Activated CD4-positive, alpha-beta T cell treated with anti-CD3 and anti-CD28 coated beads, Interleukin-2, amount 10 ng/mL, durations not matched to agents 7 days and 5 days (primary cell): ENCODE measurements at regions not wholly inside any gene's neighbourhood (a gene's known extent, or its start where the extent isn't known, plus 50 kb on each side); places are given as distances from the start of the nearest gene placed in this dataset.

Source experiments
- CTCF ChIA-PET: fragments of 350-600 bp; sonication (Branson Sonifier 250); formaldehyde crosslinking; loops from one replicate; lab custom pipeline; 2021; ENCODE audit warnings: antibody characterized with exemption; lab: Charles Lee
- POLR2A ChIA-PET: fragments of 350-600 bp; sonication (Branson Sonifier 250); formaldehyde crosslinking; loops from one replicate; lab custom pipeline; 2021; ENCODE audit warnings: antibody characterized with exemption; lab: Charles Lee
- DNase-seq: peaks from one replicate; pipeline ENCODE4 v3.0.0-alpha.2; 2020
- H3K27ac Mint-ChIP-seq: one replicate; pipeline ENCODE4 v1.8.0; 2021; ENCODE audit warnings: mild to moderate bottlenecking, moderate library complexity, mixed read lengths
- H3K27me3 Mint-ChIP-seq: one replicate; pipeline ENCODE4 v1.8.0; 2021; ENCODE audit warnings: mixed read lengths
- H3K36me3 Mint-ChIP-seq: one replicate; pipeline ENCODE4 v1.8.0; 2021; ENCODE audit warnings: low read depth, mixed read lengths
- H3K4me1 Mint-ChIP-seq: one replicate; pipeline ENCODE4 v1.8.0; 2021; ENCODE audit warnings: mixed read lengths
- H3K4me3 Mint-ChIP-seq: one replicate; pipeline ENCODE4 v1.8.0; 2021; ENCODE audit warnings: mild to moderate bottlenecking, moderate library complexity, mixed read lengths
- H3K9me3 Mint-ChIP-seq: one replicate; pipeline ENCODE4 v1.8.0; 2021; ENCODE audit warnings: mixed read lengths

DNA sequence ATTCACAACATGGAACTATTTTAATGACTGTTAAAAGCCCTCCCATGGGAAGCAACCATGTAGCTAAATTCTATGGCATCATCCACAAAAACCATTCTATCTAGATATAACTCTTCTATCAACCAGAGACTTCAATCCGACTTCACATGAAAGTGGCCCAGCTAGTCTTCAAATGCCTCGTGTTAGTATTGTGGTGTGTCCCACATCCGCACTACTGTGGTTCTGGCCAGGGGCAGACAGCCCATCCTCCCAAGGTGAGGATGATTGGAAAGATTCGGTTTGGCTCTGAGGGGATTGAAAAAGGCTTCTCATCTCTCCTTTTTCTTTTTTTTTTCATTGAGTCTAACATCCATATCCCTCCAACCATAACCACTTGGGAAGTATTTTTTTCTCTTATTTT lies 253.0 kb upstream of the KLF6 start:
- H3K9me3 Mint-ChIP-seq = peaks cover 21% of the 10 kb centered on the region
- H3K4me1 Mint-ChIP-seq = peaks cover 29% of the 10 kb centered on the region
- H3K36me3 Mint-ChIP-seq = peaks cover 18% of the 10 kb centered on the region
- H3K27ac Mint-ChIP-seq = no peak overlapping the region
- DNase-seq = no peak
- no peaks in the 10 kb centered on the region for H3K27me3 Mint-ChIP-seq
- no peak overlapping the region for H3K4me3 Mint-ChIP-seq
- ChIA-PET CTCF (interaction anchor here (0.5 to 1.6 kb wide), 4 partner anchors 37 to 652 kb away, joined by 3 to 4 read pairs (median 3); no protein-coding TSS in a partner anchor), POLR2A (no interaction called here)

DNA sequence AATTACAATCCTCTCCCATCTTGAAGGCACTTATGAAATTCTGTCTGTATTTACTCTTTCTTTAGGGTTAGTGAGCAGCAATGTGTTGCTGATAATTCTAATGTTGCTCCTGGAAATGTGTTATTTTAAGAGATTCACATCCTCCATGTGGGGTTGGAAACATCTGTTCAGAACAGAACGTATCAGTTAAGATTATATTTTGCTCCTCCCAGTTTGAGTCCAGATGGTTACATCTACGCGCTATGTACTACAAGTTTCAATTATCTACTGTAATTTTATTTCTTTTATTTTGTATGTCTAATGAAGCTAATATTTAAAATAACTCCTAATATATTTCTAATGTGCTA lies 250.6 kb upstream of the KLF6 start:
- CTCF ChIA-PET = no interaction called here

DNA sequence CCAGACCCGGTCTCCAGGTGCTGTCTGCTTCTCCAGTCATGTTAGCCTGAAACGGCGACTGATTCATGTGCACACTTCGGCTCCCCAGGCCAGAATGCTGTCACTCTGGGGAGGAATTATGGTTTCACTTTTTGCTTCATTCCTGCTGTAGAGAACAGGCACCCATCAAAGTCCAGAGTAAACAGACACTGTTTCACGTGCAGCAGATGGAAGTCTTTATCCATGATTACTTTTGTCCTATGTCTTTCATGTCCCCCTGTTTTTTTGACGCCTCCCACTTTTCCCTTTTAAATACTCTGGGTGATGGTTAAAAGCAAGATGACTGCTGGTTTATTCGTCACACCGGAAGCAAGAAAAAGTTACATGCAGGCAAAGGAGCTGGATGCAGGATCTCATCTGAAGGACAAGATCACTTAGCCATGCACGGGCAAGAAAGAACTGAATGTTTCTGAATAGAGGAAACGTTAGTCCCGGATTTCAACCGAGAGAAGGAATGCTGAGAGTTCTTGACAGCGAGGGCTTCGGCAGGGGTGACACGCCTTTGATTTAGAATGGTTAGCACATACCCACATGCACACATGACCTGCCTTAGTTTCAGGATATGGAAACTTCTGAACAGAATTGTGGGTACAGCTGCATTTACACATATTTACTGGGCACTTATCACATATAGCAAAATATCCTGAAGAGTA lies 250.0 kb upstream of the KLF6 start:
- Mint-ChIP-seq H3K27ac (peak overlapping the region; percentile 93), H3K27me3 (no peaks in the 10 kb centered on the region), H3K9me3 (no peaks in the 10 kb centered on the region), H3K4me1 (peaks cover 38% of the 10 kb centered on the region), H3K4me3 (peak overlapping the region; percentile 62), H3K36me3 (no peaks in the 10 kb centered on the region)
- peak; percentile 50 for DNase-seq
- CTCF ChIA-PET = no interaction called here
- POLR2A ChIA-PET = interaction anchor here (0.6 to 1.3 kb wide), 2 partner anchors 196 to 251 kb away, joined by 3 to 4 read pairs; no protein-coding TSS in a partner anchor

More for the DNA sequence above, 250.6 kb upstream of the KLF6 start:
- H3K27me3 Mint-ChIP-seq = no peaks in the 10 kb centered on the region
- H3K27ac Mint-ChIP-seq = peak overlapping the region; percentile 93
- POLR2A ChIA-PET = interaction anchor here (0.6 to 1.3 kb wide), 2 partner anchors 196 to 252 kb away, joined by 3 to 4 read pairs; no protein-coding TSS in a partner anchor
- H3K36me3 Mint-ChIP-seq = peaks cover 4% of the 10 kb centered on the region
- peak overlapping the region; percentile 62 for H3K4me3 Mint-ChIP-seq
- H3K4me1 Mint-ChIP-seq = peaks cover 38% of the 10 kb centered on the region
- peaks cover 2% of the 10 kb centered on the region for H3K9me3 Mint-ChIP-seq
- DNase-seq = no peak

DNA sequence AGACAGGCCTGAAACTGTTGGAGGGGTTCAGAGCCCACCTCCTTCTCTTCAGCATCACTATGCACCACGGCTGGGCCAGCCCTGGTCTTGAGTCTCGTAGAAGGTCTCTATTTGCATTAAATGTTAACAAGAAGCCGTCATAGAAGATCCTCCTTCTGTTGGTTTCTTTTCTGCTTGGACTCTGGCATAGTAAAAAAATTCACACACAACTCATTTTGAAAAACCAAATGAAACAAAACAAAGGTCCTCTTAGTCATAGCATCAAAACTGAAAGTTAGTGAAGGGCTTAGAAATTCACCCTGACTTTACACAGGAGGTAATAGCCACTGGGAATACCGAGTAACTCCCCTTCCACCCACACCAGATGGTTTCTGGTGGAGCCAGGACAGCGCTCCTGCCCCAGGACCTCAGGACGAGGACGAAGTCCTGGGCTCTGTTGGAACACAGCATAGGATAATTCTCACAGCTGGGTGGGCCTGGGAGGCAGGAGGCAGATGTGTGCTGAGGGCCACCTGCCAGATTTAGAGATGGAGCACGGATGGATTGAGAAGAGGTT lies 248.4 kb upstream of the KLF6 start:
- CTCF ChIA-PET = no interaction called here
- DNase-seq = peak; percentile 14
- POLR2A ChIA-PET = no interaction called here
- H3K36me3 Mint-ChIP-seq = no peaks in the 10 kb centered on the region
- H3K27me3 Mint-ChIP-seq = no peaks in the 10 kb centered on the region
- H3K4me1 Mint-ChIP-seq = peaks cover 38% of the 10 kb centered on the region
- no peaks in the 10 kb centered on the region for H3K9me3 Mint-ChIP-seq
- peak overlapping the region; percentile 93 for H3K27ac Mint-ChIP-seq
- H3K4me3 Mint-ChIP-seq = peak overlapping the region; percentile 35

DNA sequence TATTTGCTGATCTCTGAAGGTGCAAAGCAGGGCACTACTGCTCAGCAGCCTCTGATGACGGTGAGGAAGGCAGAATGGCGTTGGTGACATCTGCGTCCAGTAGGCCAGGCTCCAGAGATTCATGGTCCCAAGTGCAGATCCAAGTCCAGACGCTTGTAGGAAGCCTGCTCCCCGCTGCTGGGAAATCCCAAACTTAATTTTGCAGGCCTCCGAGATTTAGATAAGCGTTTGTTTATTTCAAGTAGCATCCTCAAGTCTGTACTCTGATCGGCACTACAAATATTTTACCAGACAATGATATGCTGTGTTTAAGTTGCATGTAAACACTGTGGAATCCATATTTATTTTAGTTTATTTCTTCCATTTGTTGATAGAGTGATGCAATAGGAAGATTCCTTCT lies 244.9 kb upstream of the KLF6 start:
- ChIA-PET POLR2A (no interaction called here), CTCF (interaction anchor here (1.9 kb wide), 1 partner anchor 10 kb away, joined by 5 read pairs; no protein-coding TSS in a partner anchor)
- no peaks in the 10 kb centered on the region for H3K36me3 Mint-ChIP-seq
- peaks cover 39% of the 10 kb centered on the region for H3K4me1 Mint-ChIP-seq
- no peaks in the 10 kb centered on the region for H3K9me3 Mint-ChIP-seq
- H3K27ac Mint-ChIP-seq = no peak overlapping the region
- no peak for DNase-seq
- no peaks in the 10 kb centered on the region for H3K27me3 Mint-ChIP-seq
- no peak overlapping the region for H3K4me3 Mint-ChIP-seq

DNA sequence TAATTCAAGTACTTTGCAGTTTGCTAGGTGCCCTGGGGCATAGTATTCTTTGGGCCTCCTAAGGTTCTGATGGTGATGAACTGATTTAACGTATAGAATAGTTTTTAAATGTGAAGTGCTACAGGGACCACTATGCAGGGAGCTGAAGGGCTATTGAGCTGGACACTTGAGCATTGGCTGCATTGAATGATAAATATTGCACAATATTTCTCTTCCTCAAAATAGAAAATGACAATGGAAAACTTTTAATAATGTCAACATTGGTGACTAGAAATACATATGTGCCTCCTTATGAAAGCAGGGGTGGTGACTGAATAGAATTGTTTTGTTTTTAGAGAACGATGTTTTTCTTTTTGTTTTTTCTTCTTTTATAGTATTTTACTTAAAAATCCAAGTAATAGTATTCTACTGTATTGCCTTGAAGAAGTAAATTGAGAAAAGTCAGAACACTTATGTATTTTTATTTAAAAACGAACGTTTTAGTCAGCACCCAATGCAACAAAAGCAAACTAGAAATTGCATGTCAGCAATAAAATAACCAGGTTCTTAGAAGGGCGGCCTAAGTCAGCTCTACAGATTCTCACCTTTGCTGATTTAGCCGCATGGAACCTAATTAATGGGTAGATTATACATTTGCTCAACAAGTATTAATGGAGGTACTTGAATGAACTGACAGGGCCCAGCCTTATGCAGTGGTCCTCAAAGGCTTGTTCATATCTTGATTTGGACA lies 244.0 kb upstream of the KLF6 start:
- Mint-ChIP-seq H3K4me3 (no peak overlapping the region), H3K4me1 (peaks cover 32% of the 10 kb centered on the region), H3K36me3 (no peaks in the 10 kb centered on the region), H3K9me3 (no peaks in the 10 kb centered on the region), H3K27me3 (no peaks in the 10 kb centered on the region), H3K27ac (no peak overlapping the region)
- no peak for DNase-seq
- CTCF ChIA-PET = interaction anchor here (1.9 kb wide), 1 partner anchor 10 kb away, joined by 5 read pairs; no protein-coding TSS in a partner anchor
- POLR2A ChIA-PET = no interaction called here

DNA sequence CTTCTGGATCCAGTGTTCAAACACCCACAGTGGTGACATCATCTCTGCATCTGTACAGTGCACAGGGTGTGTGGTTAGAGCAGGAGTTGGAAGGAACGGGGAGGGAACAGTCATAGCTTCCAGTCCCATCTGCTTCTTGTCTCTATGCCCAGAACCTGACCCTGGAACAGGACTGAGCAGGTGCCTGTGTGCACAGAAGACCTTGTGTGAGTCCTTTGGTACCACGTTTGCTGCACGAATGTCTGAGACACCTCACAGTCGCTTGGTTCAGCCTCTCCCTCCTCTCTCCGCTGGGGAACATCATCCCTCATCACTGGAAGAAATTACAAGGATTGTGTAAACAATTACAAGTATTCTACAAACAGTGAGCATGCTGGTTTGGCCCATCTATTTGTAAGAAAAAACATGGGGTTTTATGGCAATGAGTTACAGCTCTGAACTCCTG lies 243.0 kb upstream of the KLF6 start:
- H3K4me1 Mint-ChIP-seq = peaks cover 23% of the 10 kb centered on the region
- ChIA-PET POLR2A (no interaction called here), CTCF (interaction anchor here (1.0 to 1.9 kb wide), 2 partner anchors 9 to 11 kb away, joined by 3 to 5 read pairs; no protein-coding TSS in a partner anchor)
- no peak overlapping the region for H3K4me3 Mint-ChIP-seq
- no peaks in the 10 kb centered on the region for H3K9me3 Mint-ChIP-seq
- no peak overlapping the region for H3K27ac Mint-ChIP-seq
- no peak for DNase-seq
- peaks cover 3% of the 10 kb centered on the region for H3K27me3 Mint-ChIP-seq
- no peaks in the 10 kb centered on the region for H3K36me3 Mint-ChIP-seq

DNA sequence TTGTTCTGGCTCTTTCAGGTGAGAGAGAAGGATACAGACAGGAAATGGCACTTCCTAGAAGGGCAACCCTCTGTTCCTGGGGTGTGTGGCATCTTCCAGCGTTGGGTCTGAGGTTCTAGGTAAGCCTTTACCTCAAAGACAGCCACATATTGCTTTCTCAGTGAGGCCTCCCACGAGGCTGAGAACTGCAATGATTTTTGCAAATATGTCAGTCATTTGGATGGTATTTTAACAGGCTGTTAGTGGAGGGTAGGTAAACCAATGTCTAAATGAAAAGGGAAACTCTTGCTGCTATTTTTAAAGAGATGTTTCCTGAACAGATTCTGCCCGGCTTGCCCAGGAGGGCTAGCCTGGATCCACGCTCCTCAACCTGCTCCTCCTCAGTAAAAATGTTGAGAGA lies 240.3 kb upstream of the KLF6 start:
- POLR2A ChIA-PET = no interaction called here
- Mint-ChIP-seq H3K9me3 (peaks cover 3% of the 10 kb centered on the region), H3K4me1 (peaks cover 20% of the 10 kb centered on the region), H3K27me3 (peaks cover 3% of the 10 kb centered on the region), H3K27ac (no peak overlapping the region), H3K36me3 (peaks cover 2% of the 10 kb centered on the region), H3K4me3 (no peak overlapping the region)
- CTCF ChIA-PET = no interaction called here
- DNase-seq = no peak

DNA sequence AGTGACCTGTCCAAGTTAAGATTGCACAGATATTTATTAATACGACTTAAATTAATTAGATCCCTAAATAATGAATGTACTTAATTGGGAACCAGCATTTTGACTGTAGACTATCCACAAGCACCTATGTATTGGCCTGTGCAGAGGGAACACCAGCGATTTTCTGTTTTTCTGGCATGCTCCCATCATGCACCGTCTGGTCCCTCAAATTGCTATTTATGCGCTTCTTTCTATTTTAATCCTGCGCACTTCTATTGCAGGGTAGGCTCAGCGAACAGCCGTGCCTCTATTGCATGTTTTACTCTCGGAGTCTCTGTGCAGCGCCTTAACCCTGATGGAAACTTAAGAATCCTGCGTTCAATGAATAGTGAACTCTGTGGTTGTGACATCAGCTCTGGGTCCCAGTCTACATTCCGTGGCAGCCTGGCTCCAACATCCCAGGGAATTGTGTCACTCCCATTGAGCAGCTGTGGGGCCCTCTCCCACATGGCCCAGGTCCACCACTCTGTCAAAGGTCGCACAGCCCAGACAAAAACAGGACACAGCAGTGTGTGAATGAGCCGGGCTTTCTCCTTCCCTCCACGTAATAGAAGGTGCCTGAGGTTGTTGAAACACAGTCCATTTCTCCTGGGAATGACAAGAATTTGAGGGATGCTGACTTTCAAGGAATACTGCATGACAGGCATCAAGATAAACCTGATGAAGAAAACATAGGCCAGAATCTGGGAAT lies 239.7 kb upstream of the KLF6 start:
- Mint-ChIP-seq H3K36me3 (peaks cover 2% of the 10 kb centered on the region), H3K4me3 (no peak overlapping the region), H3K27ac (no peak overlapping the region), H3K4me1 (peaks cover 20% of the 10 kb centered on the region), H3K27me3 (peaks cover 3% of the 10 kb centered on the region), H3K9me3 (peaks cover 3% of the 10 kb centered on the region)
- ChIA-PET POLR2A (no interaction called here), CTCF (no interaction called here)
- no peak for DNase-seq

DNA sequence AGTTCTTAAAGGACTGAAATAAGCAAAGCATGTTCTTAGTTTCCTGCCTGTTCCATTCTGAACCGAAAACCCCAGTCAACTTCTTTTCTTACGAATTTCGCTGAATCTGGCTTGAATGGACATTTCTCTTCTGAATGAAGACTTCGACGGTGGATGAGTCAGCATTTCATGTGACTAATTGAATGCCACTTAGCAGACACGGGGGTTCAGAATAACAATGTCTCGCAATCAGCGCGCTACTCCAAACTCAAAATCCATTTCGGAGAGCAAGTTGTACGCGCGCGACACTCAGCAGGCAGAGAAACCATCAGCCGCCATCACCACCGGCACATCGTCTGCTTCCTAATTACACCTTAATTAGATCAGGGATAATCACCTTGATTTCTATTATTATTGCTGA lies 239.0 kb upstream of the KLF6 start:
- POLR2A ChIA-PET = no interaction called here
- Mint-ChIP-seq H3K27me3 (peaks cover 3% of the 10 kb centered on the region), H3K4me3 (no peak overlapping the region), H3K36me3 (peaks cover 2% of the 10 kb centered on the region), H3K27ac (no peak overlapping the region), H3K4me1 (peaks cover 20% of the 10 kb centered on the region), H3K9me3 (peaks cover 3% of the 10 kb centered on the region)
- no peak for DNase-seq
- CTCF ChIA-PET = no interaction called here

DNA sequence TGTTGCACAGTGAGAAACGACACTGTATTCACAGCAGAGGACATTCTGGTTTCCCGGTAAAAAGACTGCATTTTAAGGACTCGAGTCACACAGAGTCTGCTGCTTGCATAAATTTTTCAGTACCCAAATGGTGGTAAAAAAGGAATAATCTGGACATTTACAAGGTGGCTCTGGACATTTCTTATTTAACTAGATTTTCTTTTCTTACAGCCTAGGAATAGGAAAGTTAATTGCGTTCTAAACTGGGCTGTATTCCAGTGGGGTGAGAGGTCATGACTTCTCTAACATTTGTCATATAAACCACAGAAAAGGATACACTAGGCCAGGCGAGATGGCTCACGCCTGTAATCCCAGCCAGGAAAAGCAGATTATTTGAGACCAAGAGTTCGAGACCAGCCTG lies 237.5 kb upstream of the KLF6 start:
- peaks cover 3% of the 10 kb centered on the region for H3K27me3 Mint-ChIP-seq
- H3K4me1 Mint-ChIP-seq = peaks cover 23% of the 10 kb centered on the region
- H3K36me3 Mint-ChIP-seq = peaks cover 2% of the 10 kb centered on the region
- no peak overlapping the region for H3K27ac Mint-ChIP-seq
- DNase-seq = no peak
- peaks cover 3% of the 10 kb centered on the region for H3K9me3 Mint-ChIP-seq
- no peak overlapping the region for H3K4me3 Mint-ChIP-seq
- POLR2A ChIA-PET = no interaction called here
- CTCF ChIA-PET = interaction anchor here (1.1 kb wide), 1 partner anchor 40 kb away, joined by 3 read pairs; no protein-coding TSS in a partner anchor

DNA sequence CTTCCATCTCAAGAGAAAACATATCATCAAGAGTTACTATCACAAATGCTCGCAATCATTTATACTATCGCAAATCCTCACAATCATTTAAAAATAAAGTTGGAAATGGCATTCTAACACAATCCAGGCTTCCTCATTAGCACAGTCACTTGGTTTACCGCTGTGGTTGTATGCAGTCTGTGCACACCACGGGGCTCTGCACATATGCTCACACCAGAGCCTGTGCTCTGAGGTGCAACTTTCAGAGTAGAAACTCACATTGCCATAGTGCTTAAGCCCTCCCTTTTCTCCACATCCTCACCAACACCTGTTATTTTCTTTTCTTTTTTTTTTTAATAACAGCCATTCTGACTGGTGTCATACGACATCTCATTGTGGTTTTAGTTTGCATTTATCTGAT lies 235.6 kb upstream of the KLF6 start:
- ChIA-PET CTCF (no interaction called here), POLR2A (no interaction called here)
- H3K36me3 Mint-ChIP-seq = peaks cover 2% of the 10 kb centered on the region
- no peak overlapping the region for H3K4me3 Mint-ChIP-seq
- no peak for DNase-seq
- peaks cover 3% of the 10 kb centered on the region for H3K9me3 Mint-ChIP-seq
- H3K4me1 Mint-ChIP-seq = peaks cover 18% of the 10 kb centered on the region
- peaks cover 3% of the 10 kb centered on the region for H3K27me3 Mint-ChIP-seq
- H3K27ac Mint-ChIP-seq = no peak overlapping the region
